ENCODE measurements at regions not wholly inside any gene's neighbourhood (a gene's known extent, or its start where the extent isn't known, plus 50 kb on each side); places are given as distances from the start of the nearest gene placed in this dataset.

DNA sequence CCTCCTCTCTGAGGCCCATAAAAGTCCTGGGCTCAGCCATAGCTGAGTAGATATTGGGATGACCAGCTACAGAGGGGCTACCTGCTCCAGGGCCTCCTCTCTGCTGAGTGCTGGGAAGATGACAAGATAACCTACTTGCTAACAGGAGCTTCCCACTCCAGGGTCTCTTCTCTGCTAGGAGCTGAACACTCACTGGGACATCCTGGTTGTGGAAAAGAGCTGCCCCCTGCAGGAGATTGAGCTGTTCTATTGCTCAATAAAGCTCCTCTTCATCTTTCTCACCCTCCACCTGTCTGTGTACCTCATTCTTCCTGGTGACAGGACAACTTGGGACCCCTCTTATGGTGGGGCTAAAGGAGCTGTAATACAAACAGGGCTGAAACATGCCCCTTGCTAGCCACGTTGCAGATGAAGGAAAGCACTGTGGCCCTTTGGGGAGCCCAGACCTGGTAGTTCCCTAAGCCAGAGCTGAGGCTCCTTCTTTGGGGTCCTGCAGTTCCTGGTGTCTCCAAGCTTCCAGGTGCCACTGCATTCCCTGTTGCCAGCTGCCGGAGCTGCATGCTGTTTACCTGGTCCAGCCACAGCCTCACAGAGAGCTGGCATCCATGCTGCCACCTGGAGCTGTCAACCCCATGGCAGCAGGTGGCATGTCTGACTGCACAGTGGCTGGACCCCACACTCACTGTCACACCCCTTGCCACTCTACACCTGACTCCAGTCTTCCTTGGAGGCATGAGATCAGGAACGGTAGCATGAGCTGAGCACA, 598.5 kb upstream of the LMO3 start:
- Histone ChIP-seq H3K36me3 (no peaks in the 10 kb centered on the region), H3K4me1 (no peaks in the 10 kb centered on the region), H3K27ac (no peak overlapping the region), H3K9me3 (no peaks in the 10 kb centered on the region), H3K27me3 (no peaks in the 10 kb centered on the region), H3K4me3 (no peak overlapping the region)
- intact Hi-C loops (cut with DNase I; ENCODE audit: low total_unique reads) (no loop called here), in situ Hi-C loops (cut with MboI; ENCODE audit: low sequenced_read_pairs in 4 of 4) (no loop called here)
- ATAC-seq (no peak), DNase-seq (no peak)
- TF ChIP-seq CTCF (IDR thresholded peaks at IDR 0.05 in 4 of 5, conservative IDR thresholded peaks at IDR 0.05 in 1 of 5) = no peak
- no peak for TF ChIP-seq POLR2A (IDR thresholded peaks at IDR 0.05)

DNA sequence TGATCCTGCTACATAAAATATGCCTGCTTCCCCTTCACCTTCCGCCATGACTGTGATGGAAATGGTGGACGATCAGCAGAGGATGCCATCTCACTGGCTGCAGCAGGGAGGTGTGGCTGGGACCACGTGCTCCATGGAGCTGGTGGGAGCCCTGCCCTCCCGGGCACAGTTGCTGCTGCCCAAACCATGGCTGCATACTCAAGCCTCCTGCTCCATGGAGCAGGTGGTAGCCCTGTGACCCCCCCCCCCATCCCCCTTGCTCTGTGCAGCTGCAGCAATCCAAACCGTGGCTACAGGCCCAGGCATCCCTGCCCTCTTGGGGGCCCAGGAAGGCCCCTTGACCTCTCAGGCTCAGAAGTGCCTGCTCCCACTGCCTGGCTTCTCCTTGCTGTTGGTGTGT, 597.5 kb upstream of the LMO3 start:
- no peaks in the 10 kb centered on the region for H3K4me1 ChIP-seq
- no peak for TF ChIP-seq POLR2A (IDR thresholded peaks at IDR 0.05)
- no peak for TF ChIP-seq CTCF (IDR thresholded peaks at IDR 0.05 in 4 of 5, conservative IDR thresholded peaks at IDR 0.05 in 1 of 5)
- H3K4me3 ChIP-seq = no peak overlapping the region
- H3K27me3 ChIP-seq = no peaks in the 10 kb centered on the region
- H3K27ac ChIP-seq = no peak overlapping the region
- no peak for DNase-seq
- intact Hi-C loops (cut with DNase I; ENCODE audit: low total_unique reads) (no loop called here), in situ Hi-C loops (cut with MboI; ENCODE audit: low sequenced_read_pairs in 4 of 4) (no loop called here)
- H3K36me3 ChIP-seq = no peaks in the 10 kb centered on the region
- no peaks in the 10 kb centered on the region for H3K9me3 ChIP-seq
- ATAC-seq = no peak

DNA sequence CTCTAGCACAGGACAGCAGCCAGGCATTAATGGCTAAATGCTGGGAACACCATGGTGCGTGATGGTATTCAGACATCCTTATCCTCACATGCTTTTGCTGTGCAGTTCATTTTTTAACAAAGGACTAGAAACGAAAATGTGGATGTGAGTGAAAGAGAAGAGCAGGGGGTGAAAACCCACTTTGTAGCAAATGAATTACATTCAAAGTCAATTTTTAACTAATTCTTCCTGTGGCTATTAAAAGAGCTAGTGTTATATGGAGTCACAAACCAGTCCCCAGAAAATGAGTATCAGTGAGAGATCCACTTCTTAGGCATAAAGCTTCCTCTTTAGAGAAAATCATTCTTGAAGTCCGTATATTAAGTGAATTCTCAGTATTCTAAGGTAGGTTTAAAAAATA, 592.0 kb upstream of the LMO3 start:
- no peak for ATAC-seq
- DNase-seq = no peak
- Histone ChIP-seq H3K27me3 (no peaks in the 10 kb centered on the region), H3K9me3 (no peaks in the 10 kb centered on the region), H3K36me3 (no peaks in the 10 kb centered on the region), H3K4me3 (no peak overlapping the region), H3K27ac (no peak overlapping the region), H3K4me1 (no peaks in the 10 kb centered on the region)
- TF ChIP-seq CTCF (IDR thresholded peaks at IDR 0.05 in 4 of 5, conservative IDR thresholded peaks at IDR 0.05 in 1 of 5) (no peak), POLR2A (IDR thresholded peaks at IDR 0.05) (no peak)
- in situ Hi-C loops (cut with MboI; ENCODE audit: low sequenced_read_pairs in 4 of 4) (no loop called here), intact Hi-C loops (cut with DNase I; ENCODE audit: low total_unique reads) (no loop called here)

- DNase-seq (no peak), ATAC-seq (no peak)
- H3K27me3 ChIP-seq = no peaks in the 10 kb centered on the region
- no peak overlapping the region for H3K4me3 ChIP-seq
- no peak for TF ChIP-seq POLR2A (IDR thresholded peaks at IDR 0.05)
- no peak for TF ChIP-seq CTCF (IDR thresholded peaks at IDR 0.05 in 4 of 5, conservative IDR thresholded peaks at IDR 0.05 in 1 of 5)
- no peaks in the 10 kb centered on the region for H3K4me1 ChIP-seq
- intact Hi-C loops (cut with DNase I; ENCODE audit: low total_unique reads) = no loop called here
- H3K9me3 ChIP-seq = no peaks in the 10 kb centered on the region
- no peak overlapping the region for H3K27ac ChIP-seq
- H3K36me3 ChIP-seq = no peaks in the 10 kb centered on the region
- in situ Hi-C loops (cut with MboI; ENCODE audit: low sequenced_read_pairs in 4 of 4) = no loop called here
These were observed 586.8 kb upstream of the LMO3 start for GRCh38 chr12:17192721-17193120.
